D721Med (cell line): ENCODE measurements at regions not wholly inside any gene's neighbourhood (a gene's known extent, or its start where the extent isn't known, plus 50 kb on each side); places are given as distances from the start of the nearest gene placed in this dataset.
A peak's percentile ranks its signal among the peaks of the same experiment; 100 is the strongest.

Experiments
- DNase-seq: peaks from one replicate; pipeline ENCODE4 v3.0.0; 2011; ENCODE audit warnings: low spot score; ENCODE audit not compliant: insufficient read length
- FAIRE-seq: peaks from 2 replicates; lab custom pipeline; 2011; peaks lifted over from hg19 to GRCh38; lab: Jason Lieb, UNC
- CTCF ChIP-seq: IDR thresholded peaks from 2 replicates; pipeline ENCODE4 v1.5.1; 2012; ENCODE audit warnings: mild to moderate bottlenecking, control low read depth; ENCODE audit not compliant: insufficient read depth; ENCODE audit errors: missing control alignments

- FAIRE-seq: no peak
- DNase-seq: no peak
These were observed 387.3 kb upstream of the B3GAT1 start for GRCh38 chr11:134799386-134799785.

GRCh38 chr11:134797411-134798089, 385.5 kb upstream of the B3GAT1 start:
- DNase-seq (no peak), FAIRE-seq (no peak)
- TF ChIP-seq CTCF: no peak

More at GRCh38 chr11:134799386-134799785, 387.3 kb upstream of the B3GAT1 start:
- no peak for TF ChIP-seq CTCF

GRCh38 chr11:134795017-134795416, 383.0 kb upstream of the B3GAT1 start:
- FAIRE-seq (no peak), DNase-seq (no peak)
- no peak for TF ChIP-seq CTCF

GRCh38 chr11:134794192-134794591, 382.1 kb upstream of the B3GAT1 start:
- FAIRE-seq (no peak), DNase-seq (no peak)
- no peak for TF ChIP-seq CTCF

GRCh38 chr11:134792677-134793076, 380.6 kb upstream of the B3GAT1 start:
- no peak for TF ChIP-seq CTCF
- DNase-seq (no peak), FAIRE-seq (no peak)

GRCh38 chr11:134792044-134792443, 380.0 kb upstream of the B3GAT1 start:
- DNase-seq (no peak), FAIRE-seq (no peak)
- no peak for TF ChIP-seq CTCF

GRCh38 chr11:134791102-134791501, 379.1 kb upstream of the B3GAT1 start:
- DNase-seq (no peak), FAIRE-seq (peak; percentile 46)
- no peak for TF ChIP-seq CTCF
